ENCODE measurements at regions not wholly inside any gene's neighbourhood (a gene's known extent, or its start where the extent isn't known, plus 50 kb on each side); places are given as distances from the start of the nearest gene placed in this dataset.

DNA sequence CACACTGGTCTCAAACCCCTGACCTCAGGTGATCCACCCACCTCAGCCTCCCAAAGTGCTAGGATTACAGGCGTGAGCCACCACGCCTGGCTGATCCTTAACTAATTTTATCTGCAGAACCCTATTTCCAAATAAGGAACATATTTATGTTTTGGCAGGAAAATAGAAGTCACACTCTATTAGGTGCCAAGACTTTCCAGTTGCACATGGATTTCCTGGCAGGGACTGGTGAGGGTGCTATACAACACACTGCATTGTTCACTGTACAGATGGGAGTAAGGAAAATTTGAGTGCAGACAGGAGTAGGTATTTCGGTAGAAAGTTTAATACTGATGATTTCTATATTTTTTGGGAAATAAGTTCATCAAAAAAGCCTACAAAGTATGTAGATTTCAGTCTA, 605.3 kb upstream of the B3GALT2 start (continued):
- no peak for TF ChIP-seq ZBTB40 (IDR thresholded peaks at IDR 0.05)
- no peak for TF ChIP-seq ZBTB40 (CRISPR knock-in tag; IDR thresholded peaks at IDR 0.05)
- TF ChIP-seq ZNF408 (CRISPR knock-in tag; IDR thresholded peaks at IDR 0.05; ENCODE audit: low read depth) = no peak
- no peak for TF ChIP-seq ZBTB43 (CRISPR knock-in tag; IDR thresholded peaks at IDR 0.05)
- TF ChIP-seq SLC30A9 (CRISPR knock-in tag; IDR thresholded peaks at IDR 0.05) = no peak
- TF ChIP-seq, protein P1, sequence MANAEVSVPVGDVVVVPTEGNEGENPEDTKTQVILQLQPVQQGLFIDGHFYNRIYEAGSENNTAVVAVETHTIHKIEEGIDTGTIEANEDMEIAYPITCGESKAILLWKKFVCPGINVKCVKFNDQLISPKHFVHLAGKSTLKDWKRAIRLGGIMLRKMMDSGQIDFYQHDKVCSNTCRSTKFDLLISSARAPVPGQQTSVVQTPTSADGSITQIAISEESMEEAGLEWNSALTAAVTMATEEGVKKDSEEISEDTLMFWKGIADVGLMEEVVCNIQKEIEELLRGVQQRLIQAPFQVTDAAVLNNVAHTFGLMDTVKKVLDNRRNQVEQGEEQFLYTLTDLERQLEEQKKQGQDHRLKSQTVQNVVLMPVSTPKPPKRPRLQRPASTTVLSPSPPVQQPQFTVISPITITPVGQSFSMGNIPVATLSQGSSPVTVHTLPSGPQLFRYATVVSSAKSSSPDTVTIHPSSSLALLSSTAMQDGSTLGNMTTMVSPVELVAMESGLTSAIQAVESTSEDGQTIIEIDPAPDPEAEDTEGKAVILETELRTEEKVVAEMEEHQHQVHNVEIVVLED (CRISPR knock-in tag; IDR thresholded peaks at IDR 0.05) = no peak
- no peak for TF ChIP-seq XRCC3 (IDR thresholded peaks at IDR 0.05)
- TF ChIP-seq ZNF655 (CRISPR knock-in tag; IDR thresholded peaks at IDR 0.05) = no peak
- TF ChIP-seq RERE (CRISPR knock-in tag; IDR thresholded peaks at IDR 0.05; ENCODE audit: borderline replicate concordance) = no peak

All from K562 (cell line).